Astrocyte of the spinal cord (primary cell): ENCODE measurements at regions not wholly inside any gene's neighbourhood (a gene's known extent, or its start where the extent isn't known, plus 50 kb on each side); places are given as distances from the start of the nearest gene placed in this dataset.
A peak's percentile ranks its signal among the peaks of the same experiment; 100 is the strongest.

ENCODE experiments used
- DNase-seq: peaks from one replicate; pipeline ENCODE4 v3.0.0; 2011; ENCODE audit warnings: low read depth, low spot score
- H3K4me3 ChIP-seq: 2 replicates; pipeline ENCODE4 v1.5.1; 2011; ENCODE audit warnings: low read depth, mild to moderate bottlenecking, low read length, moderate library complexity
- CTCF ChIP-seq: IDR thresholded peaks from 2 replicates; pipeline ENCODE4 v1.5.1; 2012; ENCODE audit warnings: low read depth, mild to moderate bottlenecking, low read length, inconsistent platforms
- in situ Hi-C: cut with HindIII; loops from 2 replicates; pipeline ENCODE4 v1.10.0; 2017; ENCODE audit warnings: low sequenced_read_pairs

DNA sequence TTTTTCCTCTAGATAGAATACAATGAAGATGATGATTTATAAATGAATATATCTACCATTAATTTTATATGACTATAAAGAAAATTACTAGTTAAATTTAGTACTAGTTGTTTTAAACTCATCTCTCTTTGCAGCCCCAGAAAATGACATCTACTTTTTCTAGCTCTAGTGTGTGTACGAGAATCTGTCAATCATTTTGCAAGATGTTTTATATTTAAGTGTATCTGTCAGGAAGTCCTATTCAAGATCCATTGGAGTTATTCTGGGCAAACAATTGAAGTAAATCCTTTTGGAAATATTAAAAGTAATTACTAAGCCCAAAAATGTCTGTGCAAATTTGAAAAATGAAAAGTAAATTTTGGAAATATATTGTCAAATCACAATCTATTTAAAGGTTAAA lies 144.3 kb upstream of the PCDH9 start:
- H3K4me3 ChIP-seq: no peak overlapping the region
- TF ChIP-seq CTCF: no peak
- in situ Hi-C loops: no loop called here
- DNase-seq: no peak

- no peak overlapping the region for H3K4me3 ChIP-seq
- in situ Hi-C loops: no loop called here
- TF ChIP-seq CTCF: no peak
- no peak for DNase-seq
Observed at GRCh38 chr13:67372868-67373464, 142.8 kb upstream of the PCDH9 start.

- no peak for TF ChIP-seq CTCF
- no peak overlapping the region for H3K4me3 ChIP-seq
- in situ Hi-C loops: no loop called here
- peak; percentile 97 for DNase-seq
Observed at GRCh38 chr13:67369895-67370660, 139.9 kb upstream of the PCDH9 start.

GRCh38 chr13:67367399-67367798 lies 137.3 kb upstream of the PCDH9 start:
- no peak overlapping the region for H3K4me3 ChIP-seq
- TF ChIP-seq CTCF: no peak
- DNase-seq: no peak
- in situ Hi-C loops: no loop called here

DNA sequence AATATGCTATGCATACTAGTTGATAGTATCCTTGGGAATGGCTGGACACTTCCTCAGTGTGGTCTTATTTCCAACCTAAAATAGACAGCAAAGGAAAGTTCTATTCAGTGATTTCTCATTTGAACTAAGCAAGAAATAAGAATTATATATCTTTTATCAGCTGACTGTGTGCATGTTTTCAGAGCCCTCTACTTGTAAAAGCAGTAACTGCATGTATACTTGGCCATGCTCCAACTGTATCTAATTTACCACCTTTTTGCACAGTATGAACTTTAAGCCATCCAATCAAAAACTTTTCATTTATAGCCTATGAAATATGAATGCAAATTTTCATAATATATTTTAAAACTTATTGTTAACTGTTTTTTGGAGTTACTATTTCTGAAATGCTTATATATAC lies 136.4 kb upstream of the PCDH9 start:
- peak; percentile 26 for TF ChIP-seq CTCF

GRCh38 chr13:67355812-67356476 lies 125.8 kb upstream of the PCDH9 start:
- no peak for DNase-seq
- in situ Hi-C loops: no loop called here
- no peak overlapping the region for H3K4me3 ChIP-seq
- TF ChIP-seq CTCF: no peak

More for the DNA sequence above, 136.4 kb upstream of the PCDH9 start:
- in situ Hi-C loops: no loop called here
- peak; percentile 29 for DNase-seq
- H3K4me3 ChIP-seq: no peak overlapping the region
